OCI-LY7 (cell line): ENCODE measurements at regions not wholly inside any gene's neighbourhood (a gene's known extent, or its start where the extent isn't known, plus 50 kb on each side); places are given as distances from the start of the nearest gene placed in this dataset.

ENCODE experiments used
- BruUV-seq: library from RNA; stranded (reverse); fragments of 400-500 nt; replicated peaks from 2 replicates; lab custom pipeline; 2021; lab: Mats Ljungman, UMichigan
- CTCF ChIA-PET: fragments of 300-600 bp; sonication (Branson Sonifier 250); formaldehyde crosslinking; loops from one replicate; lab custom pipeline; 2022; ENCODE audit warnings: antibody characterized with exemption; ENCODE audit not compliant: unreplicated experiment; lab: Charles Lee
- POLR2A ChIA-PET: fragments of 300-600 bp; sonication (Branson Sonifier 250); formaldehyde crosslinking; loops from one replicate; lab custom pipeline; 2022; ENCODE audit warnings: antibody characterized with exemption; lab: Charles Lee
- DNase-seq: peaks from one replicate; pipeline ENCODE4 v3.0.0-alpha.2; 2015; ENCODE audit warnings: low spot score
- H2AFZ ChIP-seq: fragments of 200-600 bp; sonication (generic), shearing (Covaris generic); 2 replicates; pipeline ENCODE4 v1.6.1; 2014; ENCODE audit warnings: mild to moderate bottlenecking, antibody characterized with exemption, low read length, moderate library complexity
- H3K27ac ChIP-seq: fragments of 200-600 bp; sonication (generic); 2 replicates; pipeline ENCODE4 v1.5.1; 2014; ENCODE audit warnings: mixed run types, low read depth, mild to moderate bottlenecking, moderate library complexity, low read length, inconsistent platforms; ENCODE audit not compliant: poor library complexity, severe bottlenecking
- H3K36me3 ChIP-seq: fragments of 200-600 bp; sonication (generic); 2 replicates; pipeline ENCODE4 v1.6.1; 2014; ENCODE audit warnings: mild to moderate bottlenecking, antibody characterized with exemption, low read length, moderate library complexity, mixed read lengths; ENCODE audit not compliant: insufficient read depth
- H3K4me1 ChIP-seq: fragments of 200-600 bp; sonication (generic); 2 replicates; pipeline ENCODE4 v1.5.1; 2014; ENCODE audit warnings: mild to moderate bottlenecking, low read length; ENCODE audit not compliant: insufficient read depth, poor library complexity, severe bottlenecking
- H3K4me2 ChIP-seq: fragments of 200-600 bp; sonication (generic); 2 replicates; pipeline ENCODE4 v1.6.1; 2014; ENCODE audit warnings: mild to moderate bottlenecking, low read length
- H3K4me3 ChIP-seq: fragments of 200-600 bp; sonication (generic); 2 replicates; pipeline ENCODE4 v1.5.1; 2014; ENCODE audit warnings: mild to moderate bottlenecking, low read depth, low read length; ENCODE audit not compliant: poor library complexity, severe bottlenecking
- H3K79me2 ChIP-seq: fragments of 200-600 bp; sonication (generic); 2 replicates; pipeline ENCODE4 v1.6.1; 2016; ENCODE audit warnings: low read depth, mild to moderate bottlenecking, low read length, moderate library complexity, mixed read lengths; ENCODE audit not compliant: insufficient read depth
- H3K9me2 ChIP-seq: fragments of 200-600 bp; sonication (generic); 2 replicates; pipeline ENCODE4 v1.6.1; 2016; ENCODE audit warnings: mild to moderate bottlenecking, low read length, mixed read lengths; ENCODE audit not compliant: insufficient read depth
- H3K9me3 ChIP-seq: fragments of 200-600 bp; sonication (generic); 2 replicates; pipeline ENCODE4 v1.6.1; 2014; ENCODE audit warnings: mild to moderate bottlenecking, mixed run types, low read length, mixed read lengths
- H4K20me1 ChIP-seq: fragments of 200-600 bp; sonication (generic); 2 replicates; pipeline ENCODE4 v1.6.1; 2014; ENCODE audit warnings: mild to moderate bottlenecking, antibody characterized with exemption, low read length, moderate library complexity, mixed read lengths; ENCODE audit not compliant: insufficient read depth
- CTCF ChIP-seq: fragments of 200-600 bp; sonication (generic); conservative IDR thresholded peaks from 2 replicates; pipeline ENCODE4 v1.5.1; 2014; ENCODE audit warnings: mild to moderate bottlenecking, antibody characterized with exemption, low read length, moderate library complexity, mixed read lengths
- EZH2phosphoT487 ChIP-seq: fragments of 200-600 bp; sonication (generic); IDR thresholded peaks from 2 replicates; pipeline ENCODE4 v1.6.1; 2018; ENCODE audit warnings: low read depth, borderline replicate concordance, mild to moderate bottlenecking, mixed run types, antibody characterized with exemption, low read length, moderate library complexity, mixed read lengths
- intact Hi-C: fragments of 100-400 bp; cut with micrococcal nuclease; formaldehyde crosslinking; loops from one replicate; pipeline ENCODE4 v1.10.0; 2022; ENCODE audit not compliant: unreplicated experiment

GRCh38 chr11:95306123-95306522 lies 75.1 kb upstream of the SESN3 start:
- Histone ChIP-seq H3K4me2 (no peak overlapping the region), H3K79me2 (no peaks in the 10 kb centered on the region), H3K4me1 (no peaks in the 10 kb centered on the region), H3K9me2 (no peaks in the 10 kb centered on the region), H2AFZ (no peak overlapping the region), H3K36me3 (no peaks in the 10 kb centered on the region), H3K4me3 (no peak overlapping the region), H3K9me3 (no peaks in the 10 kb centered on the region), H3K27ac (no peak overlapping the region), H4K20me1 (no peaks in the 10 kb centered on the region)
- intact Hi-C loops, result no loop called here
- ChIA-PET CTCF (no interaction called here), POLR2A (interaction anchor here (1.1 to 1.8 kb wide), 2 partner anchors 38 to 51 kb away, joined by 5 read pairs; no protein-coding TSS in a partner anchor)
- no peak for DNase-seq
- no TSS peak for BruUV-seq
- TF ChIP-seq CTCF (0 out of 2 replicates have a peak, but pooled peaks have one; percentile 12), EZH2phosphoT487 (no peak)

- no peak overlapping the region for H3K27ac ChIP-seq
- intact Hi-C loops, result no loop called here
- no peaks in the 10 kb centered on the region for H3K79me2 ChIP-seq
- CTCF ChIA-PET, result no interaction called here
- DNase-seq, result no peak
- no peaks in the 10 kb centered on the region for H4K20me1 ChIP-seq
- H3K4me3 ChIP-seq, result no peak overlapping the region
- no peaks in the 10 kb centered on the region for H3K9me3 ChIP-seq
- H3K4me2 ChIP-seq, result no peak overlapping the region
- no TSS peak for BruUV-seq
- TF ChIP-seq CTCF (no peak), EZH2phosphoT487 (no peak)
- POLR2A ChIA-PET, result interaction anchor here (1.2 to 1.8 kb wide), 2 partner anchors 18 to 38 kb away, joined by 3 to 5 read pairs; no protein-coding TSS in a partner anchor
- no peaks in the 10 kb centered on the region for H3K36me3 ChIP-seq
- H3K4me1 ChIP-seq, result no peaks in the 10 kb centered on the region
- no peaks in the 10 kb centered on the region for H3K9me2 ChIP-seq
- H2AFZ ChIP-seq, result no peak overlapping the region
Measured at GRCh38 chr11:95305705-95306104, 74.7 kb upstream of the SESN3 start.

- no peaks in the 10 kb centered on the region for H3K36me3 ChIP-seq
- H3K79me2 ChIP-seq, result no peaks in the 10 kb centered on the region
- POLR2A ChIA-PET, result interaction anchor here (1.2 kb wide), 1 partner anchor 19 kb away, joined by 3 read pairs; no protein-coding TSS in a partner anchor
- no peaks in the 10 kb centered on the region for H4K20me1 ChIP-seq
- no peak for DNase-seq
- H3K9me3 ChIP-seq, result no peaks in the 10 kb centered on the region
- H3K9me2 ChIP-seq, result no peaks in the 10 kb centered on the region
- no peak overlapping the region for H2AFZ ChIP-seq
- TF ChIP-seq CTCF (no peak), EZH2phosphoT487 (no peak)
- CTCF ChIA-PET, result no interaction called here
- no peak overlapping the region for H3K27ac ChIP-seq
- no TSS peak for BruUV-seq
- H3K4me2 ChIP-seq, result no peak overlapping the region
- intact Hi-C loops, result no loop called here
- no peak overlapping the region for H3K4me3 ChIP-seq
- H3K4me1 ChIP-seq, result no peaks in the 10 kb centered on the region
Measured at GRCh38 chr11:95304777-95305176, 73.8 kb upstream of the SESN3 start.
